ENCODE measurements at regions not wholly inside any gene's neighbourhood (a gene's known extent, or its start where the extent isn't known, plus 50 kb on each side); places are given as distances from the start of the nearest gene placed in this dataset.
"Not testable (repeated sequence)": the region's sequence is repeated elsewhere in the genome, so short reads cannot be mapped to it uniquely, and the experiment has no call there.

GRCh38 chr1:20413136-20413775 is 72.8 kb downstream of the CAMK2N1 start:
- TF ChIP-seq CTCF (IDR thresholded peaks at IDR 0.05; ENCODE audit: low read depth, low read length) = no peak
- in situ Hi-C loops (cut with HindIII; ENCODE audit: low sequenced_read_pairs) = no loop called here
- no peak for DNase-seq (ENCODE audit: low read depth, low spot score)
- no peak overlapping the region for H3K4me3 ChIP-seq (ENCODE audit: low read depth, low read length)

GRCh38 chr1:20411196-20411980 is 74.6 kb downstream of the CAMK2N1 start:
- no peak overlapping the region for H3K4me3 ChIP-seq (ENCODE audit: low read depth, low read length)
- peak; percentile 94 for DNase-seq (ENCODE audit: low read depth, low spot score)
- in situ Hi-C loops (cut with HindIII; ENCODE audit: low sequenced_read_pairs) = no loop called here
- TF ChIP-seq CTCF (IDR thresholded peaks at IDR 0.05; ENCODE audit: low read depth, low read length) = no peak

- DNase-seq (ENCODE audit: low read depth, low spot score) = no peak
- TF ChIP-seq CTCF (IDR thresholded peaks at IDR 0.05; ENCODE audit: low read depth, low read length) = no peak
- in situ Hi-C loops (cut with HindIII; ENCODE audit: low sequenced_read_pairs) = no loop called here
- H3K4me3 ChIP-seq (ENCODE audit: low read depth, low read length) = no peak overlapping the region
Measured at GRCh38 chr1:20410503-20410902, 75.5 kb downstream of the CAMK2N1 start.

GRCh38 chr1:20409971-20410370 is 76.0 kb downstream of the CAMK2N1 start:
- no peak for DNase-seq (ENCODE audit: low read depth, low spot score)
- no peak overlapping the region for H3K4me3 ChIP-seq (ENCODE audit: low read depth, low read length)
- in situ Hi-C loops (cut with HindIII; ENCODE audit: low sequenced_read_pairs) = no loop called here
- no peak for TF ChIP-seq CTCF (IDR thresholded peaks at IDR 0.05; ENCODE audit: low read depth, low read length)

GRCh38 chr1:20409012-20409411 is 77.0 kb downstream of the CAMK2N1 start:
- H3K4me3 ChIP-seq (ENCODE audit: low read depth, low read length) = no peak overlapping the region
- no peak for DNase-seq (ENCODE audit: low read depth, low spot score)
- in situ Hi-C loops (cut with HindIII; ENCODE audit: low sequenced_read_pairs) = no loop called here
- TF ChIP-seq CTCF (IDR thresholded peaks at IDR 0.05; ENCODE audit: low read depth, low read length) = no peak

GRCh38 chr1:20408133-20408650 is 77.8 kb downstream of the CAMK2N1 start:
- DNase-seq (ENCODE audit: low read depth, low spot score); in situ Hi-C loops (cut with HindIII; ENCODE audit: low sequenced_read_pairs); H3K4me3 ChIP-seq (ENCODE audit: low read depth, low read length): not testable (repeated sequence)
